Upper lobe of left lung (tissue), 4 donors: ENCODE measurements at regions not wholly inside any gene's neighbourhood (a gene's known extent, or its start where the extent isn't known, plus 50 kb on each side); places are given as distances from the start of the nearest gene placed in this dataset.

ENCODE experiments used
- POLR2A ChIP-seq, 4 donors: fragments of 450-650 bp; IDR thresholded peaks; one replicate each; pipeline ENCODE4 v1.5.1; 2016 to 2017; ENCODE audit warnings: antibody characterized with exemption in 4 of 4, mild to moderate bottlenecking in 2 of 4
- POLR2AphosphoS5 ChIP-seq, 2 donors: sonication (generic); formaldehyde crosslinking; IDR thresholded peaks; one replicate each; pipeline ENCODE4 v1.5.1; 2017; ENCODE audit warnings: antibody characterized with exemption in 2 of 2

DNA sequence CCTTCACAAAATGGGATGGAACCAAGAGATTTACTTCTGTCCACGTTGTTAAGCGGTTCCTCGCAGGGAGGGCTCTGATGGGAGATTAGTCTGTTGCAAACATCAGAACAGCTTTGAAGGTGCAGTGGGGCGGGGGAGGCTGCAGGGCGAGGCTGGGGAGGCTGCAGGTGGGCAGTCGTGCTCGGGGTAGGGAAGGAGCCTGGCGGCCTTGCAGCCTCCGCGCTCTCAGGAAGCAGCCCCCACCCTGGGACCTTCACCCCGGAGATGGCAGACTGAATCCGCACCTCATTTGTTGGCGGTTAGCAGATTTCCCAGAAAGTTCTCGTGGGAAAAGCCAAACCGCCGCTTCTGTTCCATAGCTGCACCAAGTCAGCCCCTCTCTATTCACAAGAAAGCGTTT, 237.3 kb downstream of the BRD1 start:
- TF ChIP-seq POLR2A (IDR thresholded peaks at IDR 0.05) (no peak), POLR2AphosphoS5 (IDR thresholded peaks at IDR 0.05) (no peak)
